ENCODE measurements at regions not wholly inside any gene's neighbourhood (a gene's known extent, or its start where the extent isn't known, plus 50 kb on each side); places are given as distances from the start of the nearest gene placed in this dataset.

DNA sequence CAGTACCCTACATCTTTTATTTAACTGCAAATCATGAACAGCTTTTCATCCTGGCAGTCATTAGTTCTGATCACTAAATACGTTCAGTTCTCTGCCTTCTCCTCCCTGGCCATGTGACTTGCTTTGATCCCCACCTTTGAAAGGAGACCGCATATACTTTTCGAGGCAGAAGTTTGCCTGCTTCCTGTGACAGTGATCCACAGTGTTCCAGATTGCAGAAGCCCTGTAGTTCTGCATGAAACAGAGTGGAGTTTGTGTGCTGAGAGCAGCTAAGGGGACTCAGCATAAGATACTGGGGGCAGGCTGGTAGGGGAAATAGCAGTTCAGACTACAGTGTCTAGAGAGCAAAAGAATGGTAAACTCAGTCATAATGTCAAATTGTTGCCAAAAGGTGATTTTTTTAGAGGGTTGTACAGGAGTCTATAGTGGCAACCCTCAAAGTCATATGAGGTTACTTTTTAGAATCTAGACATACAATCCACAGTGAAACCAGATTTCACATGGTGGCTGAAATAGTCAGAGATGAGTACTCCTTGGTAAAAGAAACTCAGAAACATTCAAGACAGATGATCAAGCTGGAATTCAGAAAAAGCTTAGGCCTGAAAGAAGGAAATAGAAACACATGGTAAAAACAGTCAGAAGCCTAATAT lies 1800.4 kb upstream of the CELF4 start:
- DNase-seq, result no peak

DNA sequence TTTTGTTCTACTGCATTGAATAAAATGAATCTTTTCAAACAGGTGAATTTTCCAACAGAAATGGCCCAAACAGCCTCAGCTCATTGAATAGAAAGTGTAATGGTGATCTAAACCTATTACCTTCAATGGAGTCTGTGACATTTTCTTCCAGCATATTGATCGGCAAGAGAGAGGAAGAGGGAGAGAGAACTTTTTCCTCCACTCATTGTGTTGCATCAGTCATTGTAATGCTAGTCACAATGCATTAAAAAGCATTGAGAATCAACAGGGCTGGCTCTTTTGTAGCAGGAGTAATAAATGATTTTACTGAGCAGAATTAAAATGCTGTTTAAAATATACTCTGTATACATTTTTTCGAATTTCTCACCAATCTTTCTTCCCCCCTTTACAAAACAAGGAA lies 1794.5 kb upstream of the CELF4 start:
- DNase-seq, result no peak

DNA sequence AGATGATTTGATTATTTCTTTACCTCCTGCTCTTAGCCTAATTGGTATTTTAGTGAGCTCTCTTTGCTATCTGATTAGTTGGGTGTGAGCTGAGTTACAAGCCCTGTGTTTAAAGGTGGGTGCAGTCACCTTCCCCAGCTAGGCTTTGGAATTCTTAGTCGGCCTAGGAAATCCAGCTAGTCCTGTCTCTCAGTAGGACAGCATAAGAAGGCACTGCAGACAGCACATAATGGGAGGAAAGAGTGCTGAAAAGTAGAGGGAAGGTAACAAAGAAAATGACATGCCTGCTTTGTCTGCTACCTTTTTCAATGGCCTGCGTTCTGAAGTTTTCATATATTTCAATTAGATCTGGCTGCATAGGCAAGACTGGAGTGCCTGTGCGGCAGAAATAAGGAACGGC lies 1794.0 kb upstream of the CELF4 start:
- no peak for DNase-seq

DNA sequence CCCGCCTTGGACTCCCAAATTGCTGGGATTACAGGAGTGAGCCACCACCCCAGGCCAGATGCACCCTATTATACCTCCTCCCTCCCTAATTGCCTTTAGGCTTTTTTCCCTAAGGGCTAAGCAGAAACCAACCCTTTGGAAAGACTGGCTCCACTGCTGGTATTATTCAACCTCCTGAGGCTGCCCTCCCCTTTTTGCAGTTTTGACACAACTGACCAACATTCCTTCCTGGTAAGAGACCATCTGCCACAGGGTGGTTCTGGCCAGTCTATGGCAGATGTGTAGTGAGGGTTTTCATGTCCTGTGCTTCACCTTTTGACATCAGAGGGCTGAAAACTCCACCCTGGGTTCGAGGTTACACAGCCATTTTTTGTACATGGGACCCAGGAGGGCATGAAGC lies 1785.3 kb upstream of the CELF4 start:
- DNase-seq, result no peak

- no peak for DNase-seq
These were observed 1784.2 kb upstream of the CELF4 start for GRCh38 chr18:39349801-39350200.

- no peak for DNase-seq
These were observed 1783.2 kb upstream of the CELF4 start for GRCh38 chr18:39348757-39349156.

- DNase-seq, result no peak
These were observed 1782.1 kb upstream of the CELF4 start for GRCh38 chr18:39347701-39348100.

DNA sequence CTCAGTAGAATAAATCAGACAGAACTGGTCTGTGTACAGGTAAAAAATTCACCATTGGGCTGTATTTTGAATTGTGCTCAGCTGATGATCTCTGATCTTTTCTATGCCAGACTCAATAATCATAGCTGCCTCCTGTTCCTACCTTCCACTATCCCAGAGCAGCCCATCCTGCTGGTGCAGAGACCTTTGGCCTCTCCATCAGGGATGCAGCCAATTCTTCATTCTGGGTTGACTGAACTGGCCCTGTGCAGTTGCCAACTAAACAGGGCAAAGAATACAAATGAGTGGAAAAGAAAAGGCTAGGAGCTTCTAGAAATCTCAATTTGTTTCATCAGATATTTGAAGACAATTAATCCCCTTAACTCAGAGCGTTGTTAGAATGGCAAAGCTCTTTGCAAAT lies 1781.3 kb upstream of the CELF4 start:
- no peak for DNase-seq

DNA sequence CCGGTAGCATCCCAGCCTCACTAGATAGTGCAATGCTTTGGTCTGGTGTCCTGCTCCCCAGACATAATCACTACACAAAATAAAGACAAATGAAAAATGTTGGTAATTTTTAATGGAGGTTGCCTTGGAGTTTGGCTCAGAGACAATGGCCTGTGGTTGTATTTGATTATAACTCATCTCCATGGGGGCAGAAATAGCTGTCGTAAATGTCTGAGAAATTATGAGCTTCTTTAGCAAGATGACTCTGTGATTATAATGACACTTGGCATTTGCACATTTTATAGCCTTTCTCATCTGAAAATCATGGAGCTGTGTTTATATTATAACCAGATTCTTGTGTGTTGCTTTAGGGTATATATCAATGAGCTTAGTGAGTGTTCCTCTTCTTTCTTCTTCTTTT lies 1779.7 kb upstream of the CELF4 start:
- DNase-seq, result no peak

- no peak for DNase-seq
These were observed 1778.9 kb upstream of the CELF4 start for GRCh38 chr18:39344487-39344886.

- DNase-seq, result no peak
These were observed 1775.5 kb upstream of the CELF4 start for GRCh38 chr18:39341129-39341528.

- DNase-seq, result no peak
These were observed 1774.8 kb upstream of the CELF4 start for GRCh38 chr18:39340418-39340817.

GRCh38 chr18:39329496-39330275 lies 1764.1 kb upstream of the CELF4 start:
- no peak for DNase-seq

- no peak for DNase-seq
These were observed 1761.2 kb upstream of the CELF4 start for GRCh38 chr18:39326772-39327171.

- no peak for DNase-seq
These were observed 1760.4 kb upstream of the CELF4 start for GRCh38 chr18:39325973-39326372.

GRCh38 chr18:39319141-39319540 lies 1753.5 kb upstream of the CELF4 start:
- DNase-seq, result no peak

DNA sequence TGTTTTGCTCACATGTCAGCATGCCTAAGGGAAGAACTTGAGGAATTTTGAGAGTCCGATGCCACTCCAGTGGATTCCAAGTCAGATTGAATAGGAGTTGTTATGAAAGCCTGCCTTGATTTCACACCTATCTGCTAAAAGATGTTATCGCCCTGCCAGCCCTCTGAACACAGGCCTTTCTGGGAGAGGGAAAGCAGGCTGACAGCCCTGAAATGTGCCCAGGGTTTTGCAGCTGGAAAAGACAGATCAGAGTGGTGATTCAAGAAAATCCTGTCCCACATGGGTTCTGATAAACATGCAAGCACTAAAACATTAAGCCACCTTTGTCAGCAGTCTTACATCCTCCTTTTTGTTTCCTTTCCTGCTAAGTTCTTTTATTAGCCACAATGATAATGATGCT lies 1752.9 kb upstream of the CELF4 start:
- no peak for DNase-seq

GRCh38 chr18:39318008-39318407 lies 1752.4 kb upstream of the CELF4 start:
- DNase-seq, result no peak

- no peak for DNase-seq
These were observed 1749.0 kb upstream of the CELF4 start for GRCh38 chr18:39314595-39314994.

GRCh38 chr18:39313992-39314391 lies 1748.4 kb upstream of the CELF4 start:
- DNase-seq, result no peak

DNA sequence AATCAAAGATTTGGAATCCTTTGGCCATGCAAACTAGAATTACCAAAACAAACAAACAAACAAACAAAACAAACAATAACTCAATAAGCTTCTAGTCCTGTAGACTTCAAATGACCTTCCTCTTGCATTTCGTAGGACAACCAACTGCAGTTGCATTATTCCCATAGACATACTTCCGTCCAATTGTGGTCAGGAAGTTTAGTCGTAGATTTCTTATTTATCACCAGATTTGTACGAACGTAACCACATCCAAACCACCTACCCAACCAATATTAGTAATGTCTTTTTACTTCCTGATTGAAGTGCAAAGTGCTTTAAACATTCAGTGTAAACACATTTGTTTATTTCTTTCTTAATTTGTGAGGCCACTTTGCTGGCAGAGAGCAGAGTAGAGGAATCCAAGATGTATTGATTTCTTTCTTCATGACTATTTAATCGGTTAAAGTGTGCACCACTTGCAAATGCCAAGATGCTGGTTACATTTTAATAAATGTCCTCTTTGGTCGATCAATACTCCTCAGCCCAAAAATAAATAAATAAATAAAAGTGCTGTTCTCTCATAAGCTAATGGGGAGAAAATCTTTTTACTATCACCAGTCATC lies 1745.6 kb upstream of the CELF4 start:
- no peak for DNase-seq

GRCh38 chr18:39308931-39309521 lies 1743.4 kb upstream of the CELF4 start:
- DNase-seq, result peak; percentile 1

DNA sequence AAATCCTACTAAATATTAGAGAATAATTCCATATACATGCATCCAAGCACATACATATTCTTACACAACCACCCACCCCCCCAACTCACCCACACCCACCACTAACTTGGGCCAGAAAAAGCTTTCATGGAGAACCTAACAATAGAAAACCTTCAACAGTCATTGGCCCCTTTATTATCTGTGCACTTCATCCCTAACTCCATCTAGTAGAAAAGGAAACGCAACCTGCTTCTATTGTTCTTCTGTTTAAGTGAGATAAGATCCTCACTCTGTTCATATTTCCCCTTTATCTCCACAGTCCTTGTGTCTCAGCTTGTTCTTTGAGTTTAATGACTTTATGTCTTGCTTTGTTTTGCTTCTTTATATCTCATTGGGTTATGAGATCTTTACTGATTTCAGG lies 1740.2 kb upstream of the CELF4 start:
- no peak for DNase-seq

- no peak for DNase-seq
These were observed 1736.9 kb upstream of the CELF4 start for GRCh38 chr18:39302481-39302880.

All from stimulated activated CD4-positive, alpha-beta T cell treated with anti-CD3 and anti-CD28 coated beads, Interleukin-1b, Interleukin-23, amount 100 ng/mL, for 48 hours (primary cell).